PC-9 (cell line): ENCODE measurements at regions not wholly inside any gene's neighbourhood (a gene's known extent, or its start where the extent isn't known, plus 50 kb on each side); places are given as distances from the start of the nearest gene placed in this dataset.
"Not testable (repeated sequence)": the region's sequence is repeated elsewhere in the genome, so short reads cannot be mapped to it uniquely, and the experiment has no call there.

Source experiments
- BruUV-seq: library from RNA; stranded (reverse); fragments of 400-500 nt; replicated peaks from 2 replicates; lab custom pipeline; 2021; lab: Mats Ljungman, UMichigan
- CTCF ChIA-PET: fragments of 300-600 bp; sonication (Branson Sonifier 250); formaldehyde crosslinking; loops from one replicate; lab custom pipeline; 2022; ENCODE audit warnings: antibody characterized with exemption; lab: Charles Lee
- POLR2A ChIA-PET: fragments of 300-600 bp; sonication (Branson Sonifier 250); formaldehyde crosslinking; loops from one replicate; lab custom pipeline; 2022; ENCODE audit warnings: antibody characterized with exemption; ENCODE audit not compliant: unreplicated experiment; lab: Charles Lee
- DNase-seq, 2 experiments: peaks; one replicate each; pipeline versions ENCODE4 v3.0.0 to v3.0.0-alpha.2; 2015 to 2022; ENCODE audit warnings: mixed read lengths in 1 of 2
- H2AFZ ChIP-seq: fragments of 200-600 bp; sonication (generic); 2 replicates; pipeline ENCODE4 v1.8.1; 2017; ENCODE audit warnings: antibody characterized with exemption
- H3F3A ChIP-seq: fragments of 200-600 bp; sonication (generic); 2 replicates; pipeline ENCODE4 v1.8.1; 2017; ENCODE audit warnings: antibody characterized with exemption, mild to moderate bottlenecking, low read depth; ENCODE audit not compliant: insufficient read depth
- H3K27ac ChIP-seq: fragments of 200-600 bp; sonication (generic); 2 replicates; pipeline ENCODE4 v1.6.1; 2016; ENCODE audit warnings: mixed run types
- H3K27me3 ChIP-seq: fragments of 200-600 bp; sonication (generic); 2 replicates; pipeline ENCODE4 v1.6.1; 2016; ENCODE audit warnings: low read depth, mixed run types; ENCODE audit not compliant: insufficient read depth
- H3K36me3 ChIP-seq: fragments of 200-600 bp; sonication (generic); 2 replicates; pipeline ENCODE4 v1.6.1; 2016; ENCODE audit warnings: low read depth, mixed run types
- H3K4me1 ChIP-seq: fragments of 200-600 bp; sonication (generic); replicated peaks from 2 replicates; pipeline ENCODE4 v1.6.1; 2016; ENCODE audit warnings: mixed run types; ENCODE audit not compliant: insufficient read depth
- H3K4me2 ChIP-seq: fragments of 200-600 bp; sonication (generic); 2 replicates; pipeline ENCODE4 v1.6.1; 2017; ENCODE audit warnings: mixed run types
- H3K4me3 ChIP-seq: fragments of 200-600 bp; sonication (generic); 2 replicates; pipeline ENCODE4 v1.6.1; 2016; ENCODE audit warnings: mixed run types
- H3K79me2 ChIP-seq: fragments of 200-600 bp; sonication (generic); 2 replicates; pipeline ENCODE4 v1.6.1; 2017; ENCODE audit warnings: low read depth, mixed run types
- H3K9me2 ChIP-seq: fragments of 200-600 bp; sonication (generic); 2 replicates; pipeline ENCODE4 v1.8.1; 2017; ENCODE audit warnings: mild to moderate bottlenecking; ENCODE audit not compliant: insufficient read depth
- H3K9me3 ChIP-seq: fragments of 200-600 bp; sonication (generic); 2 replicates; pipeline ENCODE4 v1.8.1; 2016; ENCODE audit warnings: low read depth; ENCODE audit not compliant: insufficient read depth
- H4K20me1 ChIP-seq: fragments of 200-600 bp; sonication (generic); 2 replicates; pipeline ENCODE4 v1.8.1; 2017; ENCODE audit not compliant: insufficient read depth
- EZH2 ChIP-seq: fragments of 200-600 bp; sonication (generic); IDR thresholded peaks from 2 replicates; pipeline ENCODE4 v1.8.0; 2017; ENCODE audit warnings: antibody characterized with exemption, low read depth
- intact Hi-C: fragments of 100-400 bp; cut with micrococcal nuclease; formaldehyde crosslinking; loops from one replicate; pipeline ENCODE4 v1.10.0; 2022; ENCODE audit not compliant: unreplicated experiment
- TF ChIP-seq, protein P1 (sequence below): fragments of 200-600 bp; sonication (generic); conservative IDR thresholded peaks from 2 replicates; pipeline ENCODE4 v1.6.1; 2017; ENCODE audit warnings: mixed run types, antibody characterized with exemption, mild to moderate bottlenecking, moderate library complexity

DNA sequence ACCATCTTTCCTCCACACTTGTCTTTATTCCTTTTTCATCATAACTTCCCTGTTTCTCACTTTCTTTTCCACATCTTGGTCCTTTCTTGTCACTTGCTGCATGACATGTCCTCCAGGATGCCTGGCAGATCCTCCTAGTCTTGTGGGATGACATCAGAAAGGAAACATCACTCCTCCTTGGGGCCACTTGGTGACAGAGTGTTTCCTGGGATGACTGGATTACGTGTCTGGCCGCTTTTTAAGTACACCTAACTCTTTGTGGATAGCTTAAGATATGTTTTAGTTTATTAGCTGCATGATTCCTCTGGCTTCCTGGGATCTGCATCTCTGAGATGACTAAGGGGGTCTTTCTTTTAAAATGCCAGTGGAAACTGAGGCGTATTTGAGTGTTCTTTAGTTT, 363.5 kb upstream of the FRG2C start:
- no peaks in the 10 kb centered on the region for H3K9me3 ChIP-seq
- H3K27me3 ChIP-seq = peaks cover 6% of the 10 kb centered on the region
- H3K9me2 ChIP-seq = no peaks in the 10 kb centered on the region
- ChIA-PET CTCF (no interaction called here), POLR2A (no interaction called here)
- no peaks in the 10 kb centered on the region for H3K79me2 ChIP-seq
- H4K20me1 ChIP-seq = no peaks in the 10 kb centered on the region
- H3K4me2 ChIP-seq = no peak overlapping the region
- no peaks in the 10 kb centered on the region for H3K36me3 ChIP-seq
- TF ChIP-seq EZH2 = no peak
- TF ChIP-seq, protein P1, sequence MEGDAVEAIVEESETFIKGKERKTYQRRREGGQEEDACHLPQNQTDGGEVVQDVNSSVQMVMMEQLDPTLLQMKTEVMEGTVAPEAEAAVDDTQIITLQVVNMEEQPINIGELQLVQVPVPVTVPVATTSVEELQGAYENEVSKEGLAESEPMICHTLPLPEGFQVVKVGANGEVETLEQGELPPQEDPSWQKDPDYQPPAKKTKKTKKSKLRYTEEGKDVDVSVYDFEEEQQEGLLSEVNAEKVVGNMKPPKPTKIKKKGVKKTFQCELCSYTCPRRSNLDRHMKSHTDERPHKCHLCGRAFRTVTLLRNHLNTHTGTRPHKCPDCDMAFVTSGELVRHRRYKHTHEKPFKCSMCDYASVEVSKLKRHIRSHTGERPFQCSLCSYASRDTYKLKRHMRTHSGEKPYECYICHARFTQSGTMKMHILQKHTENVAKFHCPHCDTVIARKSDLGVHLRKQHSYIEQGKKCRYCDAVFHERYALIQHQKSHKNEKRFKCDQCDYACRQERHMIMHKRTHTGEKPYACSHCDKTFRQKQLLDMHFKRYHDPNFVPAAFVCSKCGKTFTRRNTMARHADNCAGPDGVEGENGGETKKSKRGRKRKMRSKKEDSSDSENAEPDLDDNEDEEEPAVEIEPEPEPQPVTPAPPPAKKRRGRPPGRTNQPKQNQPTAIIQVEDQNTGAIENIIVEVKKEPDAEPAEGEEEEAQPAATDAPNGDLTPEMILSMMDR = no peak
- no TSS peak for BruUV-seq
- no peak overlapping the region for H3K4me3 ChIP-seq
- intact Hi-C loops = no loop called here
- no peak overlapping the region for H3K27ac ChIP-seq
- H3K4me1 ChIP-seq = no peaks in the 10 kb centered on the region
- H3F3A ChIP-seq = no peaks in the 10 kb centered on the region
- no peak overlapping the region for H2AFZ ChIP-seq
- no peak for DNase-seq

DNA sequence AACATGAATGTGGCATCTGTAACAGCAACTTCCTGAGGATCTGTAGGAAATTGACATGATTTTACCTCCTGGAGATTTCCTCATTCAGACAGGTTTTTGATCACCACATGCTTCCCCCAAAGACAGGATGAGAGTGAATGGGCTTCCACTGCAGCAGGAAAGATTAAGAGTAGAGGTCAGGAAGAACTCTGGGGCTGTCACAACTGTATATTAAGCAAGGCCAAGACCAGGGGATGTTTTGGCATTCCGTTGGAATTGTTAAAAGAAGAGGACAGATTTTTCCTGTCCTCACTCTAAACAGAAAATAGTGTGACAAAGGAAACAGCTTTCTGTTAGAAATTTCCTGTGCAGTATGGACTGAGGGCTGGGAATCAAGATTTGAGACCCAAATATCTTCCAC, 363.1 kb upstream of the FRG2C start:
- POLR2A ChIA-PET, H4K20me1 ChIP-seq, H3K27ac ChIP-seq, H2AFZ ChIP-seq, H3K36me3 ChIP-seq, H3K9me3 ChIP-seq, H3K4me1 ChIP-seq, H3K79me2 ChIP-seq, H3K4me3 ChIP-seq, BruUV-seq, DNase-seq, intact Hi-C loops, H3F3A ChIP-seq, H3K9me2 ChIP-seq, CTCF ChIA-PET, H3K4me2 ChIP-seq, H3K27me3 ChIP-seq: not testable (repeated sequence)

DNA sequence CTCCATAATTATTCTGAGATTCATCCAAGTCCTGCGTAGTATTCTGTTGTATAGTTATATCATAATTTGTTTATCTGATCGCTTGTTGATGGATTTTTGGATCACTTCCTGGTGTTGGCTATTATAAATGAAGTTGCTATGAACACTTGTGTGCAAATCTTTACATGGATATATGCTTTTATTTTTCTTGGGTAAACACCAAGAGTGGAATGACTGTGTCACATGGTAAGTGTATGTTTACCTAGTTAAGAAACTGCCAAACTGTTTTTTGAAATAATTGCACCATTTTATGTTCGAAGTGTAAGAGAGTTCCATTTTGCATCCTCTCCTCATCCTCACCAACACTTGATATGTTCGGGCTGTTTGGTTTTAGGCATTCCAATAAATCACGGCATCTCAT, 360.4 kb upstream of the FRG2C start:
- no peak for TF ChIP-seq EZH2
- TF ChIP-seq, protein P1 = no peak
- no peak overlapping the region for H2AFZ ChIP-seq
- no peaks in the 10 kb centered on the region for H3K79me2 ChIP-seq
- H3K9me2 ChIP-seq = no peaks in the 10 kb centered on the region
- no peaks in the 10 kb centered on the region for H4K20me1 ChIP-seq
- intact Hi-C loops = no loop called here
- no peak overlapping the region for H3K27ac ChIP-seq
- no peaks in the 10 kb centered on the region for H3K4me1 ChIP-seq
- H3K4me3 ChIP-seq = no peak overlapping the region
- no peaks in the 10 kb centered on the region for H3K9me3 ChIP-seq
- POLR2A ChIA-PET = no interaction called here
- no peaks in the 10 kb centered on the region for H3K36me3 ChIP-seq
- BruUV-seq = no TSS peak
- H3K27me3 ChIP-seq = peaks cover 11% of the 10 kb centered on the region; the same call in 1 of the 2 replicates
- no peak for DNase-seq
- CTCF ChIA-PET = no interaction called here
- no peak overlapping the region for H3K4me2 ChIP-seq
- no peaks in the 10 kb centered on the region for H3F3A ChIP-seq

DNA sequence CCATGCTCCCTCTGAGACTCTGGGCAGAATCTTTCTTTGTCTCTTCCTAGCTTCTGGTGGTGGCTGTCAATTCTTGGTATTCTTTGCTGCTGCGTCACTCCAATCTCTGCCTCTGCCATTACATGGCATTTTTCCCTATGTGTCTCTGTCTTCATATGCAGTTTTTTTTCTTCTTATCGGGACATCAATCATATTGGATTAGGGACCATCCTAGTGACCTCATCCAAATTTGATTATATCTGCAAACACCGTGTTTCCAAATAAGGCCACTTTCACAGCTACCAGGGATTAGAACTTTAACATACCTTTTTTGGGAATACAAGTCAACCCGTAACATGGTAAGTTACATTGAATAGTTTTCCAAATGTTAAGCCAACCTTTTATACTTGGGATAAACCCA, 358.2 kb upstream of the FRG2C start:
- Histone ChIP-seq H3K4me3 (no peak overlapping the region), H3K9me2 (no peaks in the 10 kb centered on the region), H3F3A (no peaks in the 10 kb centered on the region), H2AFZ (no peak overlapping the region), H3K4me1 (no peaks in the 10 kb centered on the region), H3K9me3 (no peaks in the 10 kb centered on the region), H3K27ac (no peak overlapping the region), H3K79me2 (no peaks in the 10 kb centered on the region), H3K27me3 (peaks cover 11% of the 10 kb centered on the region; the same call in 1 of the 2 replicates), H3K4me2 (no peak overlapping the region), H3K36me3 (no peaks in the 10 kb centered on the region), H4K20me1 (no peaks in the 10 kb centered on the region)
- no peak for TF ChIP-seq EZH2
- TF ChIP-seq, protein P1 = no peak
- CTCF ChIA-PET = no interaction called here
- no peak for DNase-seq
- no TSS peak for BruUV-seq
- POLR2A ChIA-PET = no interaction called here
- intact Hi-C loops = no loop called here

DNA sequence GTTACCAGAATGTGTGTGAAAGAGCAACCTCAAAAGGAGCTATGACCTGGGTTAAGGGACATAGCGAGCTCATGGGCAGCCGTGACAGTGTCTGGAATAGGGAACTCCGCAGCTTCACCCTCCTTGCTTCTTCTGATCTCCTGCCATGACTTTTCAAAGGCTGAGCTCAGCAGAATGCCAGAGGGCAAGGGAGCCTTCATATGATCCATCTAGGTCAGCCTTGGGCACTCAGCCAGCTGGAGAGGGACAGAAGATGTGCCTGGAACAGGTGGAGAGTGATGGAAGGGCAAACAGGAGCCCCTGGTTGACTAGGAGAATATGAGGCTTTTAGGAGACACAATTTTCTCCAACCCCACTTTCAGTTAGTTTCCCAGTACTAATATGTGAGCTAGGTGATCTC, 352.8 kb upstream of the FRG2C start:
- POLR2A ChIA-PET, H3K4me1 ChIP-seq, H4K20me1 ChIP-seq, BruUV-seq, intact Hi-C loops, DNase-seq, H3K9me3 ChIP-seq, H3F3A ChIP-seq, H3K4me2 ChIP-seq, H3K9me2 ChIP-seq, H2AFZ ChIP-seq, CTCF ChIA-PET, H3K79me2 ChIP-seq, H3K4me3 ChIP-seq, H3K36me3 ChIP-seq, H3K27ac ChIP-seq: not testable (repeated sequence)
- peaks cover 11% of the 10 kb centered on the region for H3K27me3 ChIP-seq
